ENCODE measurements at regions not wholly inside any gene's neighbourhood (a gene's known extent, or its start where the extent isn't known, plus 50 kb on each side); places are given as distances from the start of the nearest gene placed in this dataset.

- Histone ChIP-seq H3K9me3 (no peaks in the 10 kb centered on the region), H3K27me3 (replicated peaks; ENCODE audit: insufficient read depth) (no peaks in the 10 kb centered on the region), H3K27ac (no peak overlapping the region), H3K36me3 (no peaks in the 10 kb centered on the region), H3K4me1 (replicated peaks) (no peaks in the 10 kb centered on the region), H3K4me3 (no peak overlapping the region)
- no peak for DNase-seq (ENCODE audit: low spot score)
- TF ChIP-seq CTCF (IDR thresholded peaks at IDR 0.05) (no peak), POLR2A (IDR thresholded peaks at IDR 0.05) (no peak), POLR2AphosphoS5 (IDR thresholded peaks at IDR 0.05) (no peak)
- WGBS, result 88% methylated on average over 2 of the region's 2 CpGs
- intact Hi-C loops (cut with DNase I), result no loop called here
Measured at GRCh38 chr2:187709065-187709464, 154.8 kb upstream of the TFPI start.

GRCh38 chr2:187710791-187711521 is 156.7 kb upstream of the TFPI start:
- H3K9me3 ChIP-seq, result no peaks in the 10 kb centered on the region
- no peaks in the 10 kb centered on the region for H3K4me1 ChIP-seq (replicated peaks)
- no peak overlapping the region for H3K27ac ChIP-seq
- no peaks in the 10 kb centered on the region for H3K27me3 ChIP-seq (replicated peaks; ENCODE audit: insufficient read depth)
- H3K36me3 ChIP-seq, result no peaks in the 10 kb centered on the region
- intact Hi-C loops (cut with DNase I), result no loop called here
- DNase-seq (ENCODE audit: low spot score), result no peak
- no peak overlapping the region for H3K4me3 ChIP-seq
- TF ChIP-seq POLR2A (IDR thresholded peaks at IDR 0.05), result no peak
- no peak for TF ChIP-seq POLR2AphosphoS5 (IDR thresholded peaks at IDR 0.05)
- no peak for TF ChIP-seq CTCF (IDR thresholded peaks at IDR 0.05)

GRCh38 chr2:187715590-187715989 is 161.4 kb upstream of the TFPI start:
- H3K36me3 ChIP-seq, result no peaks in the 10 kb centered on the region
- H3K27ac ChIP-seq, result no peak overlapping the region
- H3K9me3 ChIP-seq, result no peaks in the 10 kb centered on the region
- DNase-seq (ENCODE audit: low spot score), result no peak
- no peaks in the 10 kb centered on the region for H3K27me3 ChIP-seq (replicated peaks; ENCODE audit: insufficient read depth)
- intact Hi-C loops (cut with DNase I), result no loop called here
- no peak overlapping the region for H3K4me3 ChIP-seq
- TF ChIP-seq POLR2A (IDR thresholded peaks at IDR 0.05) (no peak), POLR2AphosphoS5 (IDR thresholded peaks at IDR 0.05) (no peak), CTCF (IDR thresholded peaks at IDR 0.05) (no peak)
- H3K4me1 ChIP-seq (replicated peaks), result no peaks in the 10 kb centered on the region

GRCh38 chr2:187716301-187716700 is 162.1 kb upstream of the TFPI start:
- Histone ChIP-seq H3K36me3 (no peaks in the 10 kb centered on the region), H3K4me3 (no peak overlapping the region), H3K9me3 (no peaks in the 10 kb centered on the region), H3K27ac (no peak overlapping the region), H3K27me3 (replicated peaks; ENCODE audit: insufficient read depth) (no peaks in the 10 kb centered on the region), H3K4me1 (replicated peaks) (no peaks in the 10 kb centered on the region)
- TF ChIP-seq POLR2AphosphoS5 (IDR thresholded peaks at IDR 0.05), result no peak
- TF ChIP-seq POLR2A (IDR thresholded peaks at IDR 0.05), result no peak
- TF ChIP-seq CTCF (IDR thresholded peaks at IDR 0.05), result no peak
- WGBS, result 38% methylated on average over 3 of the region's 3 CpGs
- no peak for DNase-seq (ENCODE audit: low spot score)
- intact Hi-C loops (cut with DNase I), result no loop called here

GRCh38 chr2:187718092-187718491 is 163.9 kb upstream of the TFPI start:
- no peaks in the 10 kb centered on the region for H3K4me1 ChIP-seq (replicated peaks)
- TF ChIP-seq POLR2A (IDR thresholded peaks at IDR 0.05), result no peak
- no peak for TF ChIP-seq POLR2AphosphoS5 (IDR thresholded peaks at IDR 0.05)
- no peak for TF ChIP-seq CTCF (IDR thresholded peaks at IDR 0.05)
- no peak overlapping the region for H3K4me3 ChIP-seq
- intact Hi-C loops (cut with DNase I), result no loop called here
- DNase-seq (ENCODE audit: low spot score), result no peak
- no peaks in the 10 kb centered on the region for H3K36me3 ChIP-seq
- no peak overlapping the region for H3K27ac ChIP-seq
- WGBS, result 77% methylated on average over 1 of the region's 1 CpG
- no peaks in the 10 kb centered on the region for H3K9me3 ChIP-seq
- no peaks in the 10 kb centered on the region for H3K27me3 ChIP-seq (replicated peaks; ENCODE audit: insufficient read depth)
